HEK293 (cell line): ENCODE measurements at regions not wholly inside any gene's neighbourhood (a gene's known extent, or its start where the extent isn't known, plus 50 kb on each side); places are given as distances from the start of the nearest gene placed in this dataset.

Experiments
- BCL11A ChIP-seq: fragments of 450-650 bp; formaldehyde crosslinking; IDR thresholded peaks from 2 replicates; pipeline ENCODE4 v1.5.1; 2016; ENCODE audit warnings: low read depth, missing biosample characterization, missing genetic modification characterization
- GLI4 ChIP-seq: fragments of 450-650 bp; formaldehyde crosslinking; IDR thresholded peaks from 2 replicates; pipeline ENCODE4 v1.5.1; 2016; ENCODE audit warnings: missing biosample characterization, missing genetic modification characterization
- REST ChIP-seq: fragments of 450-650 bp; formaldehyde crosslinking; IDR thresholded peaks from 2 replicates; pipeline ENCODE4 v1.5.1; 2016; ENCODE audit warnings: missing biosample characterization, missing genetic modification characterization
- SP2 ChIP-seq: fragments of 450-650 bp; formaldehyde crosslinking; IDR thresholded peaks from 2 replicates; pipeline ENCODE4 v1.5.1; 2016; ENCODE audit warnings: missing biosample characterization, missing genetic modification characterization
- TRIM28 ChIP-seq: IDR thresholded peaks from 2 replicates; pipeline ENCODE4 v1.6.1; 2011; ENCODE audit warnings: low read length, control low read depth, borderline replicate concordance
- ZBTB8A ChIP-seq: fragments of 450-650 bp; formaldehyde crosslinking; IDR thresholded peaks from 2 replicates; pipeline ENCODE4 v1.5.1; 2016; ENCODE audit warnings: missing biosample characterization, missing genetic modification characterization
- ZNF10 ChIP-seq: fragments of 450-650 bp; formaldehyde crosslinking; IDR thresholded peaks from 2 replicates; pipeline ENCODE4 v1.5.1; 2017; ENCODE audit warnings: missing biosample characterization, missing genetic modification characterization
- ZNF292 ChIP-seq: fragments of 450-650 bp; formaldehyde crosslinking; IDR thresholded peaks from 2 replicates; pipeline ENCODE4 v1.5.1; 2016; ENCODE audit warnings: low read depth, missing biosample characterization, missing genetic modification characterization, borderline replicate concordance
- ZNF302 ChIP-seq: fragments of 450-650 bp; formaldehyde crosslinking; IDR thresholded peaks from 2 replicates; pipeline ENCODE4 v1.5.1; 2016; ENCODE audit warnings: missing biosample characterization, missing genetic modification characterization, low read depth
- ZNF473 ChIP-seq: fragments of 450-650 bp; formaldehyde crosslinking; IDR thresholded peaks from 2 replicates; pipeline ENCODE4 v1.5.1; 2017; ENCODE audit warnings: missing biosample characterization, missing genetic modification characterization
- ZNF692 ChIP-seq: fragments of 450-650 bp; formaldehyde crosslinking; IDR thresholded peaks from 2 replicates; pipeline ENCODE4 v1.5.1; 2016; ENCODE audit warnings: missing biosample characterization, missing genetic modification characterization
- TF ChIP-seq, protein P1 (sequence below): fragments of 450-650 bp; formaldehyde crosslinking; IDR thresholded peaks from 2 replicates; pipeline ENCODE4 v1.5.1; 2016; ENCODE audit warnings: missing biosample characterization, missing genetic modification characterization
- TF ChIP-seq, protein P2 (sequence below): fragments of 450-650 bp; formaldehyde crosslinking; IDR thresholded peaks from 2 replicates; pipeline ENCODE4 v1.5.1; 2016; ENCODE audit warnings: missing biosample characterization, missing genetic modification characterization

DNA sequence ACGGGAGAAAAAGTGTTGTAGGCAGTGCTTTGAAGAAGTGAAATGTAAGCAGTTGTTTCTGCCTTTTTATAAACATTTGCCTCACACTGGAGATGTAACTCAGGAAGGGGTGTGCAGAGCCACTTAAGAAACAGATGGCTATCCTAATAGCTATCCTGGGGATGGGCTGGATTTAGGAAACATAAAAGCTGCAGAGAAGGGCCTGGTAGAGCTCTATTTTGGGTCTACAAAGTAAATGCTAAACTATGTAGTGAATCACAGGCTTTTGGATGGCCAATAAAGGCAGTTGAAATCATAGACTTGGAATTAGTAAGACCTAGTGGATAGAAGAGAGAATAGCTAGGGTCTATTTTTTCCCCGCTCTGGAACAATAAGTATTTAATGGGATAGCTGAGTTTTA lies 79.9 kb upstream of the AGR3 start:
- TF ChIP-seq, protein P1, sequence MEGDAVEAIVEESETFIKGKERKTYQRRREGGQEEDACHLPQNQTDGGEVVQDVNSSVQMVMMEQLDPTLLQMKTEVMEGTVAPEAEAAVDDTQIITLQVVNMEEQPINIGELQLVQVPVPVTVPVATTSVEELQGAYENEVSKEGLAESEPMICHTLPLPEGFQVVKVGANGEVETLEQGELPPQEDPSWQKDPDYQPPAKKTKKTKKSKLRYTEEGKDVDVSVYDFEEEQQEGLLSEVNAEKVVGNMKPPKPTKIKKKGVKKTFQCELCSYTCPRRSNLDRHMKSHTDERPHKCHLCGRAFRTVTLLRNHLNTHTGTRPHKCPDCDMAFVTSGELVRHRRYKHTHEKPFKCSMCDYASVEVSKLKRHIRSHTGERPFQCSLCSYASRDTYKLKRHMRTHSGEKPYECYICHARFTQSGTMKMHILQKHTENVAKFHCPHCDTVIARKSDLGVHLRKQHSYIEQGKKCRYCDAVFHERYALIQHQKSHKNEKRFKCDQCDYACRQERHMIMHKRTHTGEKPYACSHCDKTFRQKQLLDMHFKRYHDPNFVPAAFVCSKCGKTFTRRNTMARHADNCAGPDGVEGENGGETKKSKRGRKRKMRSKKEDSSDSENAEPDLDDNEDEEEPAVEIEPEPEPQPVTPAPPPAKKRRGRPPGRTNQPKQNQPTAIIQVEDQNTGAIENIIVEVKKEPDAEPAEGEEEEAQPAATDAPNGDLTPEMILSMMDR (tag by site-specific recombination): no peak
- no peak for TF ChIP-seq ZNF292
- TF ChIP-seq GLI4 (tag by site-specific recombination): no peak
- TF ChIP-seq, protein P2, sequence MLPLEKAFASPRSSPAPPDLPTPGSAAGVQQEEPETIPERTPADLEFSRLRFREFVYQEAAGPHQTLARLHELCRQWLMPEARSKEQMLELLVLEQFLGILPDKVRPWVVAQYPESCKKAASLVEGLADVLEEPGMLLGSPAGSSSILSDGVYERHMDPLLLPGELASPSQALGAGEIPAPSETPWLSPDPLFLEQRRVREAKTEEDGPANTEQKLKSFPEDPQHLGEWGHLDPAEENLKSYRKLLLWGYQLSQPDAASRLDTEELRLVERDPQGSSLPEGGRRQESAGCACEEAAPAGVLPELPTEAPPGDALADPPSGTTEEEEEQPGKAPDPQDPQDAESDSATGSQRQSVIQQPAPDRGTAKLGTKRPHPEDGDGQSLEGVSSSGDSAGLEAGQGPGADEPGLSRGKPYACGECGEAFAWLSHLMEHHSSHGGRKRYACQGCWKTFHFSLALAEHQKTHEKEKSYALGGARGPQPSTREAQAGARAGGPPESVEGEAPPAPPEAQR (tag by site-specific recombination): no peak
- TF ChIP-seq ZNF10: no peak
- no peak for TF ChIP-seq ZNF473
- no peak for TF ChIP-seq REST (tag by site-specific recombination)
- no peak for TF ChIP-seq ZBTB8A (tag by site-specific recombination)
- TF ChIP-seq ZNF302 (tag by site-specific recombination): no peak
- no peak for TF ChIP-seq SP2
- TF ChIP-seq BCL11A (tag by site-specific recombination): no peak
- no peak for TF ChIP-seq TRIM28
- TF ChIP-seq ZNF692 (tag by site-specific recombination): no peak
